Psoas muscle (tissue), 7 donors: ENCODE measurements at regions not wholly inside any gene's neighbourhood (a gene's known extent, or its start where the extent isn't known, plus 50 kb on each side); places are given as distances from the start of the nearest gene placed in this dataset.
"Not testable (repeated sequence)": the region's sequence is repeated elsewhere in the genome, so short reads cannot be mapped to it uniquely, and the experiment has no call there.

Source experiments
- ATAC-seq, 4 donors: fragments of 200-7000 bp; cut with Tn5 transposase; one replicate each; pipeline ENCODE4 v1.9.1; 2020; ENCODE audit warnings: moderate library complexity in 3 of 4, mild to moderate bottlenecking in 2 of 4
- DNase-seq, 2 donors: peaks; one replicate each; pipeline ENCODE4 v3.0.0-alpha.2; 2020
- H3K27ac ChIP-seq: fragments of 200-600 bp; one replicate; pipeline ENCODE4 v1.8.0; 2022
- H3K27me3 ChIP-seq, 3 donors: fragments of 200-600 bp in 1 of 3; one replicate each; pipeline versions ENCODE4 v1.6.1 to v1.8.0; 2013 to 2022; ENCODE audit warnings: low read length in 2 of 3, mild to moderate bottlenecking in 2 of 3, moderate library complexity in 1 of 3; ENCODE audit not compliant: insufficient read depth in 3 of 3
- H3K36me3 ChIP-seq, 2 donors: fragments of 200-600 bp in 1 of 2; one replicate each; pipeline versions ENCODE4 v1.6.1 to v1.8.0; 2013 to 2022; ENCODE audit warnings: low read depth in 1 of 2, mild to moderate bottlenecking in 1 of 2, moderate library complexity in 1 of 2; ENCODE audit not compliant: insufficient read depth in 1 of 2
- H3K4me1 ChIP-seq: fragments of 200-600 bp; one replicate; pipeline ENCODE4 v1.8.0; 2022
- H3K4me3 ChIP-seq: fragments of 200-600 bp; one replicate; pipeline ENCODE4 v1.8.0; 2022; ENCODE audit warnings: mild to moderate bottlenecking
- H3K9me3 ChIP-seq: fragments of 200-600 bp; one replicate; pipeline ENCODE4 v1.8.0; 2022
- WGBS, 3 donors: extraction: QIAGEN DNeasy Blood & Tissue Kit; methylation state at CpG; one replicate each; pipeline versions ENCODE4 v1.1.6 to v1.1.7; 2013; 5-methylcytosine and 5-hydroxymethylcytosine counted together
- intact Hi-C, 2 donors: fragments of 100-400 bp; cut with DNase I; formaldehyde crosslinking; loops; one replicate each; pipeline versions ENCODE4 v1.11.0 to v1.14.2; 2022
- TF ChIP-seq, protein P1 (sequence below): fragments of 200-600 bp; IDR thresholded peaks from one replicate; pipeline ENCODE4 v1.8.0; 2022; ENCODE audit warnings: antibody characterized with exemption
- donor health status: healthy with polysubstance abuse.
- donor health status: DM: no; HTN: no; CAD: no; lungs with moderate emphysema.
- donor health status: Bipolar disorder and iron deficiency.
- donor health status: healthy.
- donor health status: DM: yes; HTN: yes; CAD: no.
- donor health status: DM: no; HTN: no; CAD: no.
- donor health status: DM: yes; HTN: yes; CAD: no.

DNA sequence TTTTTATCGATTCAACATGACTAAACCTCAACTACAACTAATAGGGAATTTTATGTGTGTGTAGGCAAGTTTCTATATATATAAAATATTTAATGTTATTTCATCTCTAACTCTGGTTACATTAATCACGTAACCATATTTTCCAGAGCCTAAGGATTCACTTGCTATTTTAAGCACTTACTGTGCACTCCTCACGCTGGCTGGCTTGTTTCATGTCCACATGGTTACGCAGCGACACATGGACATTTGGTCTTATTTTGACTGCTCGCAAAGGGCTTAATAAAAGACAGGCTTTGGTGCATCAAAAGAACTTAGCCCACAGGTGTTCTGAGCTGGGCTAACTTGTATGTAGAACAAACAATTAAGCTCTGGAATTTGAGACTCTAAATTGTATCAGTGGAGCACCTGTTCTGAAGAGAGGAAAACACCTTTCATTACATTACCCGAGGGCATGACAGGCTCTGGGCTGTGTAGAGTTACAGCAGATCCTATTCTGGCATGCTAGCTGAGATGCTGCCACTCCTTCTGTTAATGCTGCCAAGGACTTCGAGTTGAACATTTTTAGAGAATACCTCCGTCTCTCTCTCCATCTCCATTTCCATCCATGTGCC is 130.0 kb upstream of the NR2F2 start:
- ATAC-seq, result peak in 3 of 4 donors; percentile 58 to 73 (median 60)
- no peak overlapping the region for H3K27ac ChIP-seq

DNA sequence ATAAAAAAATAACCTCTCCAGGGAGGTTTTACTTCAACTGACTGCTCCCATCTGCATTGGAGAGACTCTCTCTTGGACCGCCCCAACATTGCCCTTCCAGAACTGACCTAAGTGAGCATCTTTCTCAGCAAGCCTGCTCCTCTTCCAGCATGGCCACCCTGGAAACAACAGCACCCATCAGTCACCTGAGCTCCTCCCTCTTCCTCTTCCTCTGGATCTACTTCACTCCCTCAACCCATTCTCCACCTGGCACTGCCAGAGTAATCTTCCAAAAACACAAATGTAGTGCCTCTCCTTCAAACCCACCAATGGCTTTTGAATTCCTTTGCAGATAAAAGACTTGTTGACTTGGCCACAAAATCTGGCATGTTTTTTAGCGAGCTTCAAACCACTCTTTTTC is 128.8 kb upstream of the NR2F2 start:
- peaks cover 6% of the 10 kb centered on the region for H3K9me3 ChIP-seq
- intact Hi-C loops, result no loop called here
- TF ChIP-seq, protein P1, sequence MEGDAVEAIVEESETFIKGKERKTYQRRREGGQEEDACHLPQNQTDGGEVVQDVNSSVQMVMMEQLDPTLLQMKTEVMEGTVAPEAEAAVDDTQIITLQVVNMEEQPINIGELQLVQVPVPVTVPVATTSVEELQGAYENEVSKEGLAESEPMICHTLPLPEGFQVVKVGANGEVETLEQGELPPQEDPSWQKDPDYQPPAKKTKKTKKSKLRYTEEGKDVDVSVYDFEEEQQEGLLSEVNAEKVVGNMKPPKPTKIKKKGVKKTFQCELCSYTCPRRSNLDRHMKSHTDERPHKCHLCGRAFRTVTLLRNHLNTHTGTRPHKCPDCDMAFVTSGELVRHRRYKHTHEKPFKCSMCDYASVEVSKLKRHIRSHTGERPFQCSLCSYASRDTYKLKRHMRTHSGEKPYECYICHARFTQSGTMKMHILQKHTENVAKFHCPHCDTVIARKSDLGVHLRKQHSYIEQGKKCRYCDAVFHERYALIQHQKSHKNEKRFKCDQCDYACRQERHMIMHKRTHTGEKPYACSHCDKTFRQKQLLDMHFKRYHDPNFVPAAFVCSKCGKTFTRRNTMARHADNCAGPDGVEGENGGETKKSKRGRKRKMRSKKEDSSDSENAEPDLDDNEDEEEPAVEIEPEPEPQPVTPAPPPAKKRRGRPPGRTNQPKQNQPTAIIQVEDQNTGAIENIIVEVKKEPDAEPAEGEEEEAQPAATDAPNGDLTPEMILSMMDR, result no peak
- H3K27me3 ChIP-seq, result no peaks in the 10 kb centered on the region
- no peak overlapping the region for H3K27ac ChIP-seq
- no peak overlapping the region for H3K4me3 ChIP-seq
- ATAC-seq, result no peak
- no peaks in the 10 kb centered on the region for H3K4me1 ChIP-seq
- no peaks in the 10 kb centered on the region for H3K36me3 ChIP-seq
- no peak for DNase-seq
- 89 to 94% (median 93%) methylated on average over 2 of the region's 2 CpGs for WGBS, 3 donors

More for the DNA sequence above, 130.0 kb upstream of the NR2F2 start:
- TF ChIP-seq, protein P1, result no peak
- Histone ChIP-seq H3K36me3 (no peaks in the 10 kb centered on the region), H3K4me1 (no peaks in the 10 kb centered on the region), H3K4me3 (no peak overlapping the region), H3K9me3 (peaks cover 5% of the 10 kb centered on the region), H3K27me3 (no peaks in the 10 kb centered on the region)
- intact Hi-C loops, result no loop called here
- DNase-seq, result no peak
- WGBS, 3 donors, result 54 to 60% (median 58%) methylated on average over 9 of the region's 9 CpGs

DNA sequence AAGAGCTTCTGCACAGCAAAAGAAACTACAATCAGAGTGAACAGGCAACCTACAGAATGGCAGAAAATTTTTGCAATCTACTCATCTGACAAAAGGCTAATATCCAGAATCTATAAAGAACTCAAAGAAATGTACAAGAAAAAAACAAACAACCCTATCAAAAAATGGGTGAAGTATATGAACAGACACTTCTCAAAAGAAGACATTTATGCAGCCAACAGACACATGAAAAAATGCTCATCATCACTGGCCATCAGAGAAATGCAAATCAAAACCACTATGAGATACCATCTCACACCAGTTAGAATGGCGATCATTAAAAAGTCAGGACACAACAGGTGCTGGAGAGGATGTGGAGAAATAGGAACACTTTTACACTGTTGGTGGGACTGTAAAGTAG is 124.9 kb upstream of the NR2F2 start:
- H3K9me3 ChIP-seq, ATAC-seq, H3K4me3 ChIP-seq, intact Hi-C loops, DNase-seq, H3K27ac ChIP-seq, H3K36me3 ChIP-seq, H3K27me3 ChIP-seq, H3K4me1 ChIP-seq: not testable (repeated sequence)
- 100% methylated on average over 1 of the region's 1 CpG; no CpG with 5 or more reads in 2 of the 3 donors for WGBS, 3 donors

DNA sequence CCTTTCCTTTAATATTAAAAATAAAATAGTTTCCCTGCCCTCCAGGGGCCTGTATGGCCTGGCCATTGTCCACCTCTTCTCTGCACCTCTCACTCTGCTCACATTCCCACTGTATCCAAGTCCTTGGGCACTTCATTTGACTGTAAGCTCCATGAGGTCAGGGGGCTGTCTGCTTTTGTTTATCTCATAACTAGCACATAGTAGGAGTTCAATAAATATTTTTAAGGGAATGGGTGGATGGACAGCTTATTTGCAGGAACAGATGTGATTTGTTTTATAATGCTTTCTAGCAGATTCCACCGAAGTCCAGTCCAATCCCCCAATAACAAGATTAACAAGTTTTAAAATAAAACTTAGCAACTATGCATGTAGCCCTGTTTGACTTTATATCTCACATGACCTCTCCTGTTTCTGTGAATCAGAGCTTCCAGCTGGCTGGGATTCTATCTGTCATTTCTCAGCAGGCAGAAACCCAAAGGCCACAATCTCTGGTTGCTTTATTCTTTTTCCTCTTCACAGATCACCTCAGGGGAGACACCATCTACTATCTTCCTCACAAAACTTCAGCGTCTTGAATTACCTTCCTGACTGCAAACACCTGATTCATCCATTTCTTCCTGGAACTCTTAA is 123.0 kb upstream of the NR2F2 start:
- Histone ChIP-seq H3K9me3 (peaks cover 6% of the 10 kb centered on the region), H3K27me3 (no peaks in the 10 kb centered on the region), H3K4me1 (no peaks in the 10 kb centered on the region), H3K27ac (no peak overlapping the region), H3K36me3 (no peaks in the 10 kb centered on the region), H3K4me3 (no peak overlapping the region)
- intact Hi-C loops, result no loop called here
- no peak for DNase-seq
- WGBS, 3 donors, result 61 to 78% (median 74%) methylated on average over 2 of the region's 2 CpGs
- TF ChIP-seq, protein P1, result no peak
- no peak for ATAC-seq

DNA sequence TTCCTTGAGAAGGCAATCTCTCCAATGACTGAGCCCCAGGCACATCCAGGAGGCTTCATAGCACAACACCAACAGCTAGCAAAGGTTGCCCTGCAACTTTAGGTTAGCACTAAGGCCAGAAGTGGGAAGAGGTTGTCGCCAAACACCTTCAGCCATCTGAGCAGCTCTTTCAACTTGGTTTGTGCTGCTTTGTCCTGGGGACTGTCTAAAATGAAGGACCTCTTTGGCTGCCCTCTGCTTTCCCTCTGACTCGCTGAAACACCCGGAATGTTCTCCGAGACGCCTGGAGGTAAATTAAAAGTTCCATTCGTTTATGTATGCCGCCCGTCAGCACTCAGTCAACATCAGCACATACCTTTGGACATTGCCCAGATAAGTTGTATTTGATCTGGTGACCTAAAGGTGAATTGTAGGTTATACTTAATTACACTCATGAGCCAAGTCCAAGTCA is 121.2 kb upstream of the NR2F2 start:
- ATAC-seq (no peak), DNase-seq (no peak)
- Histone ChIP-seq H3K9me3 (peaks cover 6% of the 10 kb centered on the region), H3K27ac (no peak overlapping the region), H3K4me3 (no peak overlapping the region), H3K27me3 (no peaks in the 10 kb centered on the region), H3K36me3 (no peaks in the 10 kb centered on the region), H3K4me1 (no peaks in the 10 kb centered on the region)
- TF ChIP-seq, protein P1, result no peak
- intact Hi-C loops, result no loop called here
- WGBS, 3 donors, result 77 to 82% (median 80%) methylated on average over 8 of the region's 8 CpGs
